Liver (tissue), 3 donors: ENCODE measurements at regions not wholly inside any gene's neighbourhood (a gene's known extent, or its start where the extent isn't known, plus 50 kb on each side); places are given as distances from the start of the nearest gene placed in this dataset.

ENCODE experiments used
- HNF4G ChIP-seq: IDR thresholded peaks from 2 replicates; pipeline ENCODE4 v1.6.1; 2016; ENCODE audit warnings: antibody characterized with exemption
- TF ChIP-seq, protein P1 (sequence below): fragments of 150-350 bp; IDR thresholded peaks from 2 replicates; pipeline ENCODE4 v1.5.1; 2017; ENCODE audit warnings: improper control_type of control experiment, low read depth, low read length; ENCODE audit not compliant: missing input control
- donor health status: healthy.
- donor health status: healthy.

- TF ChIP-seq, protein P1, sequence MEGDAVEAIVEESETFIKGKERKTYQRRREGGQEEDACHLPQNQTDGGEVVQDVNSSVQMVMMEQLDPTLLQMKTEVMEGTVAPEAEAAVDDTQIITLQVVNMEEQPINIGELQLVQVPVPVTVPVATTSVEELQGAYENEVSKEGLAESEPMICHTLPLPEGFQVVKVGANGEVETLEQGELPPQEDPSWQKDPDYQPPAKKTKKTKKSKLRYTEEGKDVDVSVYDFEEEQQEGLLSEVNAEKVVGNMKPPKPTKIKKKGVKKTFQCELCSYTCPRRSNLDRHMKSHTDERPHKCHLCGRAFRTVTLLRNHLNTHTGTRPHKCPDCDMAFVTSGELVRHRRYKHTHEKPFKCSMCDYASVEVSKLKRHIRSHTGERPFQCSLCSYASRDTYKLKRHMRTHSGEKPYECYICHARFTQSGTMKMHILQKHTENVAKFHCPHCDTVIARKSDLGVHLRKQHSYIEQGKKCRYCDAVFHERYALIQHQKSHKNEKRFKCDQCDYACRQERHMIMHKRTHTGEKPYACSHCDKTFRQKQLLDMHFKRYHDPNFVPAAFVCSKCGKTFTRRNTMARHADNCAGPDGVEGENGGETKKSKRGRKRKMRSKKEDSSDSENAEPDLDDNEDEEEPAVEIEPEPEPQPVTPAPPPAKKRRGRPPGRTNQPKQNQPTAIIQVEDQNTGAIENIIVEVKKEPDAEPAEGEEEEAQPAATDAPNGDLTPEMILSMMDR, result no peak
- TF ChIP-seq HNF4G, result no peak
Measured at GRCh38 chr13:109481040-109481439, 305.3 kb downstream of the IRS2 start.
